Hippocampal formation (tissue), 2 donors: ENCODE measurements at regions not wholly inside any gene's neighbourhood (a gene's known extent, or its start where the extent isn't known, plus 50 kb on each side); places are given as distances from the start of the nearest gene placed in this dataset.

ENCODE experiments used
- DNase-seq, 2 donors: peaks; one replicate each; lab custom pipeline; 2025; lab: John Stamatoyannopoulos, UW

- DNase-seq = no peak
Measured at GRCh38 chr3:22315925-22316324, 564.9 kb upstream of the ZNF385D start.

GRCh38 chr3:22318325-22318724 is 567.3 kb upstream of the ZNF385D start:
- no peak for DNase-seq

- DNase-seq = no peak
Measured at GRCh38 chr3:22319446-22319845, 568.4 kb upstream of the ZNF385D start.

- DNase-seq = no peak
Measured at GRCh38 chr3:22322861-22323260, 571.9 kb upstream of the ZNF385D start.

GRCh38 chr3:22326305-22326704 is 575.3 kb upstream of the ZNF385D start:
- DNase-seq = no peak

- DNase-seq = no peak
Measured at GRCh38 chr3:22334996-22335395, 584.0 kb upstream of the ZNF385D start.

GRCh38 chr3:22349215-22349851 is 598.3 kb upstream of the ZNF385D start:
- DNase-seq = no peak

- DNase-seq = no peak
Measured at GRCh38 chr3:22351806-22352205, 600.8 kb upstream of the ZNF385D start.

- DNase-seq = no peak
Measured at GRCh38 chr3:22353126-22353525, 602.1 kb upstream of the ZNF385D start.

GRCh38 chr3:22358334-22358733 is 607.3 kb upstream of the ZNF385D start:
- no peak for DNase-seq

GRCh38 chr3:22360164-22360563 is 609.2 kb upstream of the ZNF385D start:
- DNase-seq = no peak

- no peak for DNase-seq
Measured at GRCh38 chr3:22360970-22361369, 610.0 kb upstream of the ZNF385D start.

GRCh38 chr3:22361521-22361920 is 610.5 kb upstream of the ZNF385D start:
- no peak for DNase-seq

GRCh38 chr3:22364851-22365250 is 613.8 kb upstream of the ZNF385D start:
- no peak for DNase-seq

GRCh38 chr3:22366781-22367180 is 615.8 kb upstream of the ZNF385D start:
- DNase-seq = no peak

GRCh38 chr3:22371036-22371435 is 620.0 kb upstream of the ZNF385D start:
- DNase-seq = no peak

- no peak for DNase-seq
Measured at GRCh38 chr3:22371607-22372291, 620.7 kb upstream of the ZNF385D start.

- no peak for DNase-seq
Measured at GRCh38 chr3:22372292-22373062, 621.5 kb upstream of the ZNF385D start.

- DNase-seq = no peak
Measured at GRCh38 chr3:22373182-22373581, 622.2 kb upstream of the ZNF385D start.

- DNase-seq = no peak
Measured at GRCh38 chr3:22373827-22374226, 622.8 kb upstream of the ZNF385D start.

- DNase-seq = no peak
Measured at GRCh38 chr3:22377421-22377820, 626.4 kb upstream of the ZNF385D start.

GRCh38 chr3:22378869-22379268 is 627.9 kb upstream of the ZNF385D start:
- no peak for DNase-seq

GRCh38 chr3:22380253-22380652 is 629.2 kb upstream of the ZNF385D start:
- no peak for DNase-seq
